ENCODE measurements at regions not wholly inside any gene's neighbourhood (a gene's known extent, or its start where the extent isn't known, plus 50 kb on each side); places are given as distances from the start of the nearest gene placed in this dataset.
"Not testable (repeated sequence)": the region's sequence is repeated elsewhere in the genome, so short reads cannot be mapped to it uniquely, and the experiment has no call there.

GRCh38 chr16:10324210-10324609 is 61.7 kb upstream of the ATF7IP2 start:
- Mint-ChIP-seq H3K36me3 (no peaks in the 10 kb centered on the region), H3K4me3 (no peak overlapping the region), H3K4me1 (peaks cover 28% of the 10 kb centered on the region), H3K27ac (no peak overlapping the region), H3K27me3 (ENCODE audit: low read depth) (no peaks in the 10 kb centered on the region), H3K9me3 (peaks cover 3% of the 10 kb centered on the region)
- DNase-seq (ENCODE audit: low spot score in 2 of 2, unreplicated experiment in 2 of 2): no peak
- TF ChIP-seq, protein P1, sequence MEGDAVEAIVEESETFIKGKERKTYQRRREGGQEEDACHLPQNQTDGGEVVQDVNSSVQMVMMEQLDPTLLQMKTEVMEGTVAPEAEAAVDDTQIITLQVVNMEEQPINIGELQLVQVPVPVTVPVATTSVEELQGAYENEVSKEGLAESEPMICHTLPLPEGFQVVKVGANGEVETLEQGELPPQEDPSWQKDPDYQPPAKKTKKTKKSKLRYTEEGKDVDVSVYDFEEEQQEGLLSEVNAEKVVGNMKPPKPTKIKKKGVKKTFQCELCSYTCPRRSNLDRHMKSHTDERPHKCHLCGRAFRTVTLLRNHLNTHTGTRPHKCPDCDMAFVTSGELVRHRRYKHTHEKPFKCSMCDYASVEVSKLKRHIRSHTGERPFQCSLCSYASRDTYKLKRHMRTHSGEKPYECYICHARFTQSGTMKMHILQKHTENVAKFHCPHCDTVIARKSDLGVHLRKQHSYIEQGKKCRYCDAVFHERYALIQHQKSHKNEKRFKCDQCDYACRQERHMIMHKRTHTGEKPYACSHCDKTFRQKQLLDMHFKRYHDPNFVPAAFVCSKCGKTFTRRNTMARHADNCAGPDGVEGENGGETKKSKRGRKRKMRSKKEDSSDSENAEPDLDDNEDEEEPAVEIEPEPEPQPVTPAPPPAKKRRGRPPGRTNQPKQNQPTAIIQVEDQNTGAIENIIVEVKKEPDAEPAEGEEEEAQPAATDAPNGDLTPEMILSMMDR (IDR thresholded peaks at IDR 0.05; ENCODE audit: unreplicated experiment): no peak

DNA sequence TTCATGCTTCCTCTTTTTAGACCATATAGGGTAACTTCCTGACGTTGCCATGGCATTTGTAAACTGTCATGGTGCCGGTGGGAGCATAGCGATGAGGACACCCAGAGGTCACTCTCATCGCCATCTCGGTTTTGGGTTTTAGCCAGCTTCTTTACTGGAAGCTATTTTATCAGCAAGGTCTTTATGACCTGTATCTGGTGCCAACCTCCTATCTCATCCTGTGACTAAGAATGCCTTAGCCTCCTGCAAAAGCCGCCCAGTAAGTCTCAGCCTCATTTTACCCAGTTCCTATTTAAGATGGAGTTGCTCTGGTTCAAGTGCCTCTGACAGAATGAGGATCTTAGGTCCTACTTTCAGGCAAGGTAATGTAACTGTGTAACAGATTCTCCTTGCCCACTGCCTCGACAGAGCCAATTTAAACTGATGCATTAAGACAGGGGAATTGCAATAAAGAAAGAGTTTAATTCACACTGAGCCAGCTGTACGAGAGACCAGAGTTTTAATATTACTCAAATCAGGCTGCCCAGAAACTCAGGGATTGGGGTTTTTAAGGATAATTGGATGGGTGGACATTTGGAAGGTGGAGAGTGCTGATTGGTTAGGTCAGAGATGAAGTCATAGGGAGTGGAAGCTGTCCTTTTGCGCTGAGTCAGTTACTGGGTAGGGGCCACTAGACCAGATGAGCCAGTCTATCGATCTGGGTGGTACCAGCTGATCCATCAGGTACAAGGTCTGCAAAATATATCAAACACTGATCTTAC is 59.9 kb upstream of the ATF7IP2 start:
- no peak overlapping the region for H3K27ac Mint-ChIP-seq
- no peak overlapping the region for H3K4me3 Mint-ChIP-seq
- H3K36me3 Mint-ChIP-seq: no peaks in the 10 kb centered on the region

GRCh38 chr16:10326647-10327046 is 59.2 kb upstream of the ATF7IP2 start:
- peaks cover 26% of the 10 kb centered on the region for H3K4me1 Mint-ChIP-seq
- TF ChIP-seq, protein P1 (IDR thresholded peaks at IDR 0.05; ENCODE audit: unreplicated experiment): no peak
- DNase-seq (ENCODE audit: low spot score in 2 of 2, unreplicated experiment in 2 of 2): no peak

More for the DNA sequence above, 59.9 kb upstream of the ATF7IP2 start:
- peaks cover 3% of the 10 kb centered on the region for H3K9me3 Mint-ChIP-seq
- no peaks in the 10 kb centered on the region for H3K27me3 Mint-ChIP-seq (ENCODE audit: low read depth)
- TF ChIP-seq, protein P1 (IDR thresholded peaks at IDR 0.05; ENCODE audit: unreplicated experiment): no peak
- DNase-seq (ENCODE audit: low spot score in 2 of 2, unreplicated experiment in 2 of 2): no peak
- H3K4me1 Mint-ChIP-seq: peaks cover 26% of the 10 kb centered on the region

DNA sequence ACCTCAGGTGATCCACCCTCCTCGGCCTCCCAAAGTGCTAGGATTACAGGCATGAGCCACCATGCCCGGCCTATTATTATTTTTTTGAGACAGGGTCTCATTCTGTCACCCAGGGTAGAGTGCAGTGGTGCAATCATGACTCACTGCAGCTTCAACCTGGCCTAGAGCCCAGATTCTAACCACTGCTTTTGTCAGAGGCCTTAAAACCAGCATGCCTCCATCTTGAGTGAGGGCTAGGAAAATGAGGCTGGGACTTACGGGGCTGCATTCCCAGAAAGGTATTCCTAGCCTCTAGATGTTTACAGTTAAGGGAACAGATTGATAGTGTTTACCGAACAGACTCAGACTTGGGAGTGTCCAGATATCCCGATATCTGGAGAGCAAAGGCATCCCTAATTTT is 57.6 kb upstream of the ATF7IP2 start:
- H3K36me3 Mint-ChIP-seq; DNase-seq (ENCODE audit: low spot score in 2 of 2, unreplicated experiment in 2 of 2); H3K4me3 Mint-ChIP-seq; H3K27me3 Mint-ChIP-seq (ENCODE audit: low read depth); H3K27ac Mint-ChIP-seq; H3K9me3 Mint-ChIP-seq: not testable (repeated sequence)
- H3K4me1 Mint-ChIP-seq: peaks cover 25% of the 10 kb centered on the region

More at GRCh38 chr16:10326647-10327046, 59.2 kb upstream of the ATF7IP2 start:
- H3K27me3 Mint-ChIP-seq (ENCODE audit: low read depth): no peaks in the 10 kb centered on the region
- H3K9me3 Mint-ChIP-seq: peaks cover 3% of the 10 kb centered on the region
- H3K36me3 Mint-ChIP-seq: no peaks in the 10 kb centered on the region
- H3K4me3 Mint-ChIP-seq: no peak overlapping the region
- no peak overlapping the region for H3K27ac Mint-ChIP-seq

DNA sequence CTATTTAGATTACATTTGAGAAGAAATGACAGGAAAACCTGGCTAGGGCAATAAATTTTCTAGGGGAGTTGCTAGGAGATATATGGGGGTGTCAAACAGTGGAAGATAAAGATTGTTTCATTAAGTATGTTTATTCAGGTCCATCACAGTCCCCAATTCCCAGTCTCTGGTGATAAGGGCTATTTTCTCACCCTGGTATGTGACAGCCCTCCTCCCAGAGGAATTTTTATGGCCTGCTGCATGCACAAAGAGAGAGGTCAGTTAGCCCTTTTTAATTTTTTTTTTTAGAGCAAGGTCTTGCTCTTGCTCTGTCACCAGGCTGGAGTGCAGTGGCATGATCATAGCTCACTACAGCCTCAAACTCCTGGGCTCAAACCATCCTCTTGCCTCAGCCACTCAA is 53.6 kb upstream of the ATF7IP2 start:
- Mint-ChIP-seq H3K4me3 (no peak overlapping the region), H3K4me1 (peaks cover 19% of the 10 kb centered on the region), H3K9me3 (peaks cover 3% of the 10 kb centered on the region), H3K27me3 (ENCODE audit: low read depth) (no peaks in the 10 kb centered on the region), H3K27ac (peak overlapping the region; percentile 72), H3K36me3 (no peaks in the 10 kb centered on the region)
- DNase-seq (ENCODE audit: low spot score in 2 of 2, unreplicated experiment in 2 of 2): no peak
- TF ChIP-seq, protein P1 (IDR thresholded peaks at IDR 0.05; ENCODE audit: unreplicated experiment): no peak

DNA sequence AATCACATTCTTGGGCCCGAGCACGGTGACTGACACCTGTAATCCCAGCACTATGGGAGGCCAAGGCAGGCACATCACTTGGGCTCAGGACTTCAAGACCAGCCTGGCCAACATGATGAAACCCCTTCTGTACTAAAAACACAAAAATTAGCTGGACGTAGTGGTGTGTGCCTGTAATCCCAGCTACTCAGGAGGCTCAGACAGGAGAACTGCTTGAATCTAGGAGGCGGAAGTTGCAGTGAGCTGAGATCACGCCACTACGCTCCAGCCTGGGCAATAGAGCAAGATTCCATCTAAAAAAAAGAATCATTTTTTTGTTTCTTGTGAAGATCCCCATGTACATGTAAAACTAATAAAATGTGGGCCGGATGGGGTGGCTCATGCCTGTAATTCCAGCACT is 53.1 kb upstream of the ATF7IP2 start:
- no peaks in the 10 kb centered on the region for H3K9me3 Mint-ChIP-seq
- H3K4me1 Mint-ChIP-seq: peaks cover 19% of the 10 kb centered on the region

More for the DNA sequence above, 53.1 kb upstream of the ATF7IP2 start:
- peak overlapping the region; percentile 72 for H3K27ac Mint-ChIP-seq
- H3K4me3 Mint-ChIP-seq: no peak overlapping the region
- DNase-seq (ENCODE audit: low spot score in 2 of 2, unreplicated experiment in 2 of 2): no peak
- TF ChIP-seq, protein P1 (IDR thresholded peaks at IDR 0.05; ENCODE audit: unreplicated experiment): no peak
- H3K36me3 Mint-ChIP-seq: no peaks in the 10 kb centered on the region
- H3K27me3 Mint-ChIP-seq (ENCODE audit: low read depth): no peaks in the 10 kb centered on the region

Measured in mesothelial cell of epicardium (in vitro differentiated cells).